Inferior parietal cortex (tissue), 1 donor: ENCODE measurements at regions not wholly inside any gene's neighbourhood (a gene's known extent, or its start where the extent isn't known, plus 50 kb on each side); places are given as distances from the start of the nearest gene placed in this dataset.

ENCODE experiments used
- DNase-seq: peaks from one replicate; pipeline ENCODE4 v3.0.0-alpha.2; 2016; ENCODE audit errors: extremely low spot score

- no peak for DNase-seq
Observed at GRCh38 chr13:106898231-106898630, 330.3 kb upstream of the ARGLU1 start.

GRCh38 chr13:106888148-106888547 lies 320.2 kb upstream of the ARGLU1 start:
- DNase-seq, result no peak

GRCh38 chr13:106887686-106888085 lies 319.7 kb upstream of the ARGLU1 start:
- DNase-seq, result no peak

GRCh38 chr13:106883976-106884375 lies 316.0 kb upstream of the ARGLU1 start:
- no peak for DNase-seq

- DNase-seq, result no peak
Observed at GRCh38 chr13:106882246-106882645, 314.3 kb upstream of the ARGLU1 start.

DNA sequence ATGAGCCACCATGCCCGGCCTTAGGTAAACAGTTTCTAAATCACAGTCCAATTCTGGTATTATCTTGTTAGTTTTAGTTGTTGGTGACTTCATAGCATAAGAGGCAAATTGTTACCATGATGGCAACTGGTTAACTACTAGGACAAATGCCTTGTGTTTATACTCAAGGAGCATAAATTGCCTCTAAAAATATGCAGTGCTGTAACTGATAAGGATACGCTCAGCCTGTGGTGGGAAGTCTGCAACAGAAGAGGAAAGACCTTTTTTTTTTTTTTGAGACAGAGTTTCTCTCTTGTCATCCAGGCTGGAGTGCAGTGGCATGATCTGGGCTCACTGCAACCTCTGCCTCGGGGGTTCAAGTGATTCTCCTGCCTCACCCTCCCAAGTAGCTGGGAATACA lies 311.9 kb upstream of the ARGLU1 start:
- DNase-seq, result no peak

DNA sequence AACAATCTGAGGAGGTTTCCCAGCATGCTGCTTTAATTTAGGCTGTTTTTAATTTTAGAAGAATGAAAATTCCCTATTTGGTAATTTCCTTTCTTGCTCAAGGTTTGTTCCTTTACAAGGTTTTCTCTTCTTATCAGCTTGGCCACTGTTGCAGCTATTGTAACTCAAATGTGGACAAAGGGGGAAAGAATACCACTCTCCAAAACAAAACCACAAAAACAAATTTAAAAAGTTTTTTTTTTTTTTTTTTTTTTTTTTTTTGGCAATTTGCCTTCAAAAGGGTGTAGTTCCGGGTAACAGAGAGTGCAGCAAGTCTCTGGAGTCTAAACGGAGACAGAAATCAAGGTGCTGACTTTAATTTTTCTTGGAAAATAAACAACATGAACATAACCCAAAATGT lies 306.4 kb upstream of the ARGLU1 start:
- DNase-seq, result no peak

- no peak for DNase-seq
Observed at GRCh38 chr13:106873810-106874209, 305.9 kb upstream of the ARGLU1 start.

- DNase-seq, result peak; percentile 32
Observed at GRCh38 chr13:106867249-106867648, 299.3 kb upstream of the ARGLU1 start.

GRCh38 chr13:106865716-106866440 lies 297.9 kb upstream of the ARGLU1 start:
- DNase-seq, result no peak

GRCh38 chr13:106859533-106859904 lies 291.6 kb upstream of the ARGLU1 start:
- DNase-seq, result no peak

- no peak for DNase-seq
Observed at GRCh38 chr13:106858903-106859532, 291.1 kb upstream of the ARGLU1 start.

- DNase-seq, result no peak
Observed at GRCh38 chr13:106852436-106852835, 284.5 kb upstream of the ARGLU1 start.

DNA sequence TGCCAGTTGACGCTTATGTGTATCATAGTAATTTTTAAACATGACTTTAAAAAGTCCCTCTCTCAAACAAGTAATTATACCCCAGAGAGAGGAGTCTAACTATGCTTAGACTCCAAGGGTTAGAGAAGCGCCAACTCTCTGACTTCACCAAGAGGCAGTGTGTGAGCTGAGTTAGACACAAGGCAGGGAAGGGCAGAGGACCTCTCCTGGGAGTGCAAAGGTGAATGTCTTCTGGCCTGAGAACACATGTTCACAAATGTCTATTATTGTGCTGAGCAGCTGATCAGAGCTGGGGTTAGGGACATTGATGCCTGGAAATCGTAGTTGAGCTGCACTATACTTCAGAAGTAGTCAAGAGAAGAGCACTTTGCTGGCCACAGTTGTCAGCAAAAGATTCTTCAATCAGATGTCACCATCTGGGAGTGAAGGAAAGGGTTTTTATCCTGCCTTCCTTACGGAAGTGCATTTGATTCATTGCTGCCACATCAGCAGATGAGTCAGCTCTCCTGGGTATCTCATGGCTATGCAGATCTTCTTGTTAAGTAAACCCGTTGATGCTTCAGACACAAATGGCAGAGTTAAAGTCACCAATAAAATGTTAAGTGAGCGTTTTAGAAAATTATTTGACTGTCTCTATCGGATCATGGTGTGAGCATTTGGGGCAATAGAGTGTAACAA lies 283.2 kb upstream of the ARGLU1 start:
- no peak for DNase-seq

- no peak for DNase-seq
Observed at GRCh38 chr13:106846571-106847448, 278.9 kb upstream of the ARGLU1 start.

- no peak for DNase-seq
Observed at GRCh38 chr13:106836186-106836802, 268.4 kb upstream of the ARGLU1 start.

DNA sequence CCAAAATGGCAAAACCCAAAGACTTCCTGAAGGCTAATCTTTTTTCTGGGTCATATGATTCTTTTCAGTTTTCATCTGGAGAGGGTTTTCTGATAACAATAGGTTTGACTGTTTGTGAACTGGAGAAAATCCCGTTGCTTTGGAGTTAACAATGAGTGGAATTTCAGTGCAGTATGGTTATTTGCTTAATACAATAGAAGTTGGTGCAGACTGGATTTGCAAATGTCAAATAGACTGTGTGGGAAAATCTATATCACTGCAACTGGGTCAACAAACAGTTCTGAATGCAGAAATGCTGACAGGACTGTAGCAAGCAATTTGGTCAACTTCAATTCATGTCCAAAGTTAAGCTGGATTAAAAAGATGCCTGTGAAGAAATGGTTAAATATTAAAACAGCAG lies 267.5 kb upstream of the ARGLU1 start:
- DNase-seq, result no peak

DNA sequence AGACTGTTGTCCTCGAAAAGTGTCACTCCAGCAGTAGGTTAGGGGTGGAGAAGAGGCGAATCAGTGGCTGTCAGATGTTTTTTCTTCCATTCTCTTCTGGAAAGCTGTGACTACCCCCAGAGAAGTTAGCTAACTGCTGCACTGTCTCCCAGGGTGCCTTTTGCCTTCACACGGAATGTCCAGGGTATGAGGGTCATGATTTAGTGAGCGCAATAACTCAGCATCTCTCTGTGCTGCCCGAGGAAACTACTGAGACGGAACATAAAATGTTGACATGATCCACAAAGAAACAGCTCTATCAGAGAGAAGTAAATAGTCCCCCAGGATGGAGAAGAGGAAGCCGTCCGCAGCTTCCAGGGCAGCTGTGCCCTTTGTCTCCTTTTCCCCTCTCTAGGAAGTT lies 254.0 kb upstream of the ARGLU1 start:
- no peak for DNase-seq

- DNase-seq, result no peak
Observed at GRCh38 chr13:106819413-106820180, 251.7 kb upstream of the ARGLU1 start.

GRCh38 chr13:106818971-106819370 lies 251.0 kb upstream of the ARGLU1 start:
- DNase-seq, result no peak

DNA sequence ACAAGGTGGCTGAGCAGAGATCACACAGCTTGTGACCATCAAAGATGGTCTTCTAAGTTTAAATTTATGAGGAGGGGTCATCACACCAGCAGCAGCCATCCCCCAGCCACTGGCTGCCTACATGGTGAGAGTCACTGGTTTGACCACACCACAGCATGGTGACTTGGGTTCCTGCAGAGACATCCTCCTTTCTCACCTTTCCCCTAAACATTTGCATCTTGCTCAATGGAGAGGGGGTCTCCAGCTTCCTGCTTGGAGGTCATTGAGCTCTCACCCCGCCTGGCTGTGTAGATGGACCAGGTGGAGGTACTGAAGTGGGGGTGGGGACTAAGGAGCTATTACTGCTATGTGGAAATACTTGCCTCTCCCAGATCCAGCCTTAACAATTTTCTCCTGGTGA lies 247.6 kb upstream of the ARGLU1 start:
- DNase-seq, result no peak
